ENCODE measurements at regions not wholly inside any gene's neighbourhood (a gene's known extent, or its start where the extent isn't known, plus 50 kb on each side); places are given as distances from the start of the nearest gene placed in this dataset.

GRCh38 chr19:5225486-5226345 is 114.9 kb downstream of the PTPRS start:
- peaks cover 13% of the 10 kb centered on the region for H3K27me3 Mint-ChIP-seq (ENCODE audit: low read depth)
- DNase-seq (ENCODE audit: low spot score) = no peak
- H3K27ac Mint-ChIP-seq = no peak overlapping the region
- H3K36me3 Mint-ChIP-seq (ENCODE audit: low read depth) = no peaks in the 10 kb centered on the region
- intact Hi-C loops (cut with micrococcal nuclease) = no loop called here
- H3K4me1 Mint-ChIP-seq (ENCODE audit: low read depth) = peaks cover 3% of the 10 kb centered on the region
- no peaks in the 10 kb centered on the region for H3K9me3 Mint-ChIP-seq
- H3K4me3 Mint-ChIP-seq (ENCODE audit: low read depth) = no peak overlapping the region

- Mint-ChIP-seq H3K27ac (no peak overlapping the region), H3K9me3 (no peaks in the 10 kb centered on the region), H3K4me1 (ENCODE audit: low read depth) (peaks cover 3% of the 10 kb centered on the region), H3K27me3 (ENCODE audit: low read depth) (peaks cover 9% of the 10 kb centered on the region), H3K4me3 (ENCODE audit: low read depth) (no peak overlapping the region), H3K36me3 (ENCODE audit: low read depth) (no peaks in the 10 kb centered on the region)
- no peak for DNase-seq (ENCODE audit: low spot score)
- intact Hi-C loops (cut with micrococcal nuclease) = no loop called here
These were observed 116.1 kb downstream of the PTPRS start for GRCh38 chr19:5224480-5224879.

DNA sequence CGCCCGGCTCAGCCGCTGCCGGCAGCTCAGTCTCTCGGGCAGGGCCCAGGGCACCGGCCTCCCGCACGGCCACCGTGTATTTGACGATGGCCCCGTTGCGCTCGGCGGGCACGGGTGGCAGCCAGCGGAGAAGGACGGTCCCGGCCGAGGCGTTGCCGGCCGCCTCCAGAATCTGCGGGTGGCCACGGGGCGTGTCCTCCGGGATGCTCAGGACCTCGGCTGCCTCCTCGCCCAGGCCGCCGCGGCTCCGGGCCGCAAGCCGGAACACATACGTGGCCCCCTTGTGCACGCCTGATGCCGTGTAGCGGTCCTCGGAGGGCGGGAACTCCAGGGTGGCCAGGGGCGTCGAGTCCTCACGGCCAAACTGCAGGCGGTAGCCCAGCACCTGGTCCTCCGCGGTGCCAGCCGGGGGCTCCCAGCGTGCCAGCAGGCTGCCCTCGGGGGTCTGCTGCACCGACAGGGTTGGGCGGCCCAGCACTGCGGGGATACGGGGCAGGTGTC is 117.7 kb downstream of the PTPRS start:
- Mint-ChIP-seq H3K36me3 (ENCODE audit: low read depth) (no peaks in the 10 kb centered on the region), H3K9me3 (no peaks in the 10 kb centered on the region), H3K4me1 (ENCODE audit: low read depth) (no peaks in the 10 kb centered on the region), H3K4me3 (ENCODE audit: low read depth) (no peak overlapping the region), H3K27me3 (ENCODE audit: low read depth) (no peaks in the 10 kb centered on the region), H3K27ac (no peak overlapping the region)
- intact Hi-C loops (cut with micrococcal nuclease) = no loop called here
- DNase-seq (ENCODE audit: low spot score) = no peak

DNA sequence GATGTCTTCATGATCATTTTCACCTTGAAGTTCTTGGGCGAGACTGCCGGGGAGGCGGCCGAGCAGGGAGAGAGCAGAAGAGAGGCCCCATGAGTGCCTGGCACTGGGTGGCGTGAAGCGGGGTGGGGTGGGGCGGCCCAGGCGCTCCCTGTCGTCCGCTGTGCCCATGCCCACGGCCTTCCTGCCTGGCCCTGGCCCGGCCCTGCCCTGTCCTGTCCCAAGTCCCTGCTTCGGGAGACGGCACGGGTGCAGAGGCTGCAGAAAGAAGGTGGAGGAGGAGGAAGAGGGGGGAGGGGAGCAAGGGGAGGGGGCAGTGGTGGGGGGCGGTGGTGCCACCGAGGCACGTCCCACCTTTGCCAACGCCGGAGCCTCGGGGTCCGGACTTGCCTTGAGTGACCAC is 118.4 kb downstream of the PTPRS start:
- no peak for DNase-seq (ENCODE audit: low spot score)
- no peaks in the 10 kb centered on the region for H3K4me1 Mint-ChIP-seq (ENCODE audit: low read depth)
- no peaks in the 10 kb centered on the region for H3K36me3 Mint-ChIP-seq (ENCODE audit: low read depth)
- no peak overlapping the region for H3K4me3 Mint-ChIP-seq (ENCODE audit: low read depth)
- H3K27me3 Mint-ChIP-seq (ENCODE audit: low read depth) = no peaks in the 10 kb centered on the region
- intact Hi-C loops (cut with micrococcal nuclease) = no loop called here
- no peak overlapping the region for H3K27ac Mint-ChIP-seq
- no peaks in the 10 kb centered on the region for H3K9me3 Mint-ChIP-seq

DNA sequence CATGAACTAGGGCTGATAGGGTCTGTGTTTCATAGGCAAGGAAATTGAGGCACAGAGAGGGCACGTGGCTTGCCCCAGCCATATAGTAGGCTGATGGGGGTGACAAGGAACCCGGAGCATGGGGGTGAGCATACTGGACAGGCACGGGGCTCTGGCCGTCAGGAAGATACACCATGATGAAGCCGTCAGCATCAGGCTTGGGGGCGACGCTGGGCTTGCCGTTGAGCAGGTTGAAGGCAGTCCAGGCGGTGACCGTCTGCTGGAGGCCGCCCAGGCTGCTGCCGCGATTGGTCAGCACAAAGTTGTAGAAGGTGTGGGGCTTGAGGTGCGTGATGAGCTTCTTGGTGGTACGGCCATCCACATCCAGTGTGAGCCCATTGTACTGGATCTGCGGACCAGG is 119.7 kb downstream of the PTPRS start:
- Mint-ChIP-seq H3K27me3 (ENCODE audit: low read depth) (no peaks in the 10 kb centered on the region), H3K4me3 (ENCODE audit: low read depth) (no peak overlapping the region), H3K9me3 (no peaks in the 10 kb centered on the region), H3K36me3 (ENCODE audit: low read depth) (no peaks in the 10 kb centered on the region), H3K4me1 (ENCODE audit: low read depth) (no peaks in the 10 kb centered on the region), H3K27ac (no peak overlapping the region)
- no peak for DNase-seq (ENCODE audit: low spot score)
- intact Hi-C loops (cut with micrococcal nuclease) = no loop called here

GRCh38 chr19:5220361-5220760 is 120.3 kb downstream of the PTPRS start:
- DNase-seq (ENCODE audit: low spot score) = no peak
- H3K27me3 Mint-ChIP-seq (ENCODE audit: low read depth) = no peaks in the 10 kb centered on the region
- no peaks in the 10 kb centered on the region for H3K4me1 Mint-ChIP-seq (ENCODE audit: low read depth)
- H3K27ac Mint-ChIP-seq = no peak overlapping the region
- H3K4me3 Mint-ChIP-seq (ENCODE audit: low read depth) = no peak overlapping the region
- intact Hi-C loops (cut with micrococcal nuclease) = no loop called here
- no peaks in the 10 kb centered on the region for H3K36me3 Mint-ChIP-seq (ENCODE audit: low read depth)
- H3K9me3 Mint-ChIP-seq = no peaks in the 10 kb centered on the region

GRCh38 chr19:5219551-5220304 is 120.9 kb downstream of the PTPRS start:
- intact Hi-C loops (cut with micrococcal nuclease) = no loop called here
- H3K9me3 Mint-ChIP-seq = no peaks in the 10 kb centered on the region
- H3K4me3 Mint-ChIP-seq (ENCODE audit: low read depth) = no peak overlapping the region

GRCh38 chr19:5218963-5219530 is 121.6 kb downstream of the PTPRS start:
- Mint-ChIP-seq H3K27ac (no peak overlapping the region), H3K4me3 (ENCODE audit: low read depth) (no peak overlapping the region), H3K4me1 (ENCODE audit: low read depth) (no peaks in the 10 kb centered on the region), H3K36me3 (ENCODE audit: low read depth) (no peaks in the 10 kb centered on the region), H3K9me3 (no peaks in the 10 kb centered on the region), H3K27me3 (ENCODE audit: low read depth) (no peaks in the 10 kb centered on the region)
- no peak for DNase-seq (ENCODE audit: low spot score)
- intact Hi-C loops (cut with micrococcal nuclease) = no loop called here

More at GRCh38 chr19:5219551-5220304, 120.9 kb downstream of the PTPRS start:
- no peak overlapping the region for H3K27ac Mint-ChIP-seq
- H3K36me3 Mint-ChIP-seq (ENCODE audit: low read depth) = no peaks in the 10 kb centered on the region
- no peaks in the 10 kb centered on the region for H3K27me3 Mint-ChIP-seq (ENCODE audit: low read depth)
- no peak for DNase-seq (ENCODE audit: low spot score)
- no peaks in the 10 kb centered on the region for H3K4me1 Mint-ChIP-seq (ENCODE audit: low read depth)

DNA sequence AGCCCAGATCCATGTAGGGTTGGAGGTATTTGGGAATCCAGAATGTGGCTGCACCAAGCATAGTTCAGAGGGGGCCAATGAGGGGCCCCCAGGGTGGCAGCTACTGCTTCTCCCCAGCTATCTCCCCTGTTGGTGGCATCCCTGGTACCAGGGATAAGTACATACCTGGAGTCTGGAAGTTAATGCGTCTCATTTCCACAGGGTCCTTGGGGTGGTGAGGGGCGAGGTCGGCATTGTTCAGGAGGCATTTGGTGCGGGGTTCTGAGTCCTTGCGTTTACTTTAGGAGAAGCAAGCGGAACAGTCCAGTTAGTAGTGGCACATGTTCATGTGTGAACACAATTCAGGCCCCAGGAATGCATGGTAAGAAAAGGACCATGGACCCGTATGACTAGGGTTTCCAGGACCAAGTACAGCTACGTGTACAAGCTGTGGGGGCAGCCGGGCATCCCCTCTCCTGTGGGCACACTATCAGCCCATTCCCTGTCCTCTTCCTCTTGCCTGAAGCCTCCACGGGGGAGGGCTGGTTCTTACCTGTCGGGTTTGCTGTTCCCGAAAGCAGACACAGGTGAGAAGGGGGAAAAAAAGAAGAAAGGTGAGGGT is 122.3 kb downstream of the PTPRS start:
- intact Hi-C loops (cut with micrococcal nuclease) = no loop called here
- no peaks in the 10 kb centered on the region for H3K4me1 Mint-ChIP-seq (ENCODE audit: low read depth)
- no peak overlapping the region for H3K4me3 Mint-ChIP-seq (ENCODE audit: low read depth)
- no peak for DNase-seq (ENCODE audit: low spot score)
- H3K27ac Mint-ChIP-seq = no peak overlapping the region
- H3K9me3 Mint-ChIP-seq = peaks cover 2% of the 10 kb centered on the region
- no peaks in the 10 kb centered on the region for H3K27me3 Mint-ChIP-seq (ENCODE audit: low read depth)
- no peaks in the 10 kb centered on the region for H3K36me3 Mint-ChIP-seq (ENCODE audit: low read depth)

GRCh38 chr19:5217171-5217570 is 123.4 kb downstream of the PTPRS start:
- Mint-ChIP-seq H3K27me3 (ENCODE audit: low read depth) (no peaks in the 10 kb centered on the region), H3K36me3 (ENCODE audit: low read depth) (no peaks in the 10 kb centered on the region), H3K9me3 (peaks cover 8% of the 10 kb centered on the region), H3K4me3 (ENCODE audit: low read depth) (no peak overlapping the region), H3K27ac (no peak overlapping the region), H3K4me1 (ENCODE audit: low read depth) (no peaks in the 10 kb centered on the region)
- no peak for DNase-seq (ENCODE audit: low spot score)
- intact Hi-C loops (cut with micrococcal nuclease) = no loop called here

DNA sequence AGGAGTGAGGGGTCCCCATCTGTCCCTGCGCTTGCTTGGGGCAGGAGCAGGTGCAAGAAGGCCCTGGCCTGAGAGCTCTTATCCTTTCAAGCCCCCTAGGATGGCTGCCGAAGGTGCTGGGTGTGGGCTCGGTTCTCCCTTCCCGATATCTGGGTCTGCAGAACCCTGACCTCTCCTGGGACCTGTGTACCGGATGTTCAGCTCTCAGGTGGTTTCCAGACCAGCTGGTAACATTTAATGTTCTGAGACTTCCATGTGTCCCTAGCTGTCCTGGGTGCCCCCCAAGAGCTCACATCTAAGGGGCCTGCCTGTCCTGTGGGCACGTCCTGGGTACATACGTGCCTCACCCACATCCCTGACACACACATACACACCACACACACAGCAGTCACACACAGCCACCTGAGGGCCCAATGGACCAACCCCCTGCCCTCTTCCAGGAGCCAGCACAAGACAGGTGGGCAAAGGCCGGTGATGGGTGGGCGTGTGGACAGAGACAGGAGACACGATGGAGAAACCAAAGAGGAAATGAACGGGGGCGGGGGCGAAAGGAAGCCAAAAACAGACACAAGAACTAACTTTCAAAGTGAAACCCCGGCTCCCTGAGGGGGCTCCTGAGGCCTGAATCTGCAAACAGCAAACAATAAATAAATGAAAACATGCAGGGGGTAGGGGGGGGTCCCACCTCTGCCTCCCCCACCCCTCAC is 124.3 kb downstream of the PTPRS start:
- Mint-ChIP-seq H3K4me1 (ENCODE audit: low read depth) (no peaks in the 10 kb centered on the region), H3K27ac (no peak overlapping the region), H3K27me3 (ENCODE audit: low read depth) (no peaks in the 10 kb centered on the region), H3K9me3 (peaks cover 8% of the 10 kb centered on the region), H3K4me3 (ENCODE audit: low read depth) (no peak overlapping the region), H3K36me3 (ENCODE audit: low read depth) (no peaks in the 10 kb centered on the region)
- intact Hi-C loops (cut with micrococcal nuclease) = no loop called here
- DNase-seq (ENCODE audit: low spot score) = no peak

- H3K4me3 Mint-ChIP-seq (ENCODE audit: low read depth) = no peak overlapping the region
These were observed 125.2 kb downstream of the PTPRS start for GRCh38 chr19:5215431-5215830.

More at GRCh38 chr19:5215431-5215830, 125.2 kb downstream of the PTPRS start:
- intact Hi-C loops (cut with micrococcal nuclease) = no loop called here
- no peak for DNase-seq (ENCODE audit: low spot score)
- Mint-ChIP-seq H3K27ac (no peak overlapping the region), H3K4me1 (ENCODE audit: low read depth) (no peaks in the 10 kb centered on the region), H3K36me3 (ENCODE audit: low read depth) (no peaks in the 10 kb centered on the region), H3K27me3 (ENCODE audit: low read depth) (no peaks in the 10 kb centered on the region), H3K9me3 (peaks cover 12% of the 10 kb centered on the region)
